ENCODE measurements at regions not wholly inside any gene's neighbourhood (a gene's known extent, or its start where the extent isn't known, plus 50 kb on each side); places are given as distances from the start of the nearest gene placed in this dataset.
A peak's percentile ranks its signal among the peaks of the same experiment; 100 is the strongest.
"Not testable (repeated sequence)": the region's sequence is repeated elsewhere in the genome, so short reads cannot be mapped to it uniquely, and the experiment has no call there.

GRCh38 chr10:29380599-29381511 lies 92.0 kb downstream of the LYZL1 start:
- H3K4me3 ChIP-seq (ENCODE audit: low read depth, low read length); DNase-seq (ENCODE audit: low read depth, low spot score); H3K27ac ChIP-seq (ENCODE audit: low read depth, low read length); H3K27me3 ChIP-seq (ENCODE audit: control insufficient read depth, insufficient read depth, low read length); H3K9me3 ChIP-seq (ENCODE audit: control insufficient read depth, insufficient read depth, low read length): not testable (repeated sequence)
- ChIA-PET POLR2A (interaction anchor here (1.1 kb wide), 1 partner anchor 28 kb away, joined by 3 read pairs; no protein-coding TSS in a partner anchor), CTCF (interaction anchor here (0.7 kb wide), 1 partner anchor 736 kb away, joined by 3 read pairs; no protein-coding TSS in a partner anchor)

- ChIA-PET CTCF (interaction anchor here (0.6 to 1.9 kb wide), 31 partner anchors 8 to 985 kb away, joined by 3 to 20 read pairs (median 4); no protein-coding TSS in a partner anchor), POLR2A (no interaction called here)
- peak; percentile 74 for TF ChIP-seq CTCF (IDR thresholded peaks at IDR 0.05; ENCODE audit: low read depth, low read length)
- Histone ChIP-seq H3K27me3 (ENCODE audit: control insufficient read depth, insufficient read depth, low read length) (peaks cover 14% of the 10 kb centered on the region), H3K9me3 (ENCODE audit: control insufficient read depth, insufficient read depth, low read length) (no peaks in the 10 kb centered on the region), H3K4me3 (ENCODE audit: low read depth, low read length) (no peak overlapping the region), H3K27ac (ENCODE audit: low read depth, low read length) (no peak overlapping the region)
- DNase-seq (ENCODE audit: low read depth, low spot score), result no peak
These were observed 97.6 kb downstream of the LYZL1 start for GRCh38 chr10:29386342-29386999.

GRCh38 chr10:29387269-29387668 lies 98.4 kb downstream of the LYZL1 start:
- H3K27ac ChIP-seq (ENCODE audit: low read depth, low read length), result peak overlapping the region; percentile 21
- H3K9me3 ChIP-seq (ENCODE audit: control insufficient read depth, insufficient read depth, low read length), result no peaks in the 10 kb centered on the region
- ChIA-PET POLR2A (no interaction called here), CTCF (interaction anchor here (0.6 to 1.9 kb wide), 13 partner anchors 11 to 729 kb away, joined by 3 to 20 read pairs (median 6); no protein-coding TSS in a partner anchor)
- TF ChIP-seq CTCF (IDR thresholded peaks at IDR 0.05; ENCODE audit: low read depth, low read length), result no peak
- no peak for DNase-seq (ENCODE audit: low read depth, low spot score)
- H3K27me3 ChIP-seq (ENCODE audit: control insufficient read depth, insufficient read depth, low read length), result peaks cover 12% of the 10 kb centered on the region
- H3K4me3 ChIP-seq (ENCODE audit: low read depth, low read length), result no peak overlapping the region

- DNase-seq (ENCODE audit: low read depth, low spot score); H3K27ac ChIP-seq (ENCODE audit: low read depth, low read length); H3K4me3 ChIP-seq (ENCODE audit: low read depth, low read length); POLR2A ChIA-PET; H3K9me3 ChIP-seq (ENCODE audit: control insufficient read depth, insufficient read depth, low read length): not testable (repeated sequence)
- peaks cover 12% of the 10 kb centered on the region for H3K27me3 ChIP-seq (ENCODE audit: control insufficient read depth, insufficient read depth, low read length)
- CTCF ChIA-PET, result interaction anchor here (0.6 to 1.5 kb wide), 3 partner anchors 20 to 320 kb away, joined by 3 to 8 read pairs (median 6); no protein-coding TSS in a partner anchor
These were observed 99.2 kb downstream of the LYZL1 start for GRCh38 chr10:29388112-29388511.

- POLR2A ChIA-PET, result no interaction called here
- Histone ChIP-seq H3K27me3 (ENCODE audit: control insufficient read depth, insufficient read depth, low read length) (peaks cover 22% of the 10 kb centered on the region), H3K27ac (ENCODE audit: low read depth, low read length) (no peak overlapping the region), H3K4me3 (ENCODE audit: low read depth, low read length) (no peak overlapping the region), H3K9me3 (ENCODE audit: control insufficient read depth, insufficient read depth, low read length) (no peaks in the 10 kb centered on the region)
- no peak for DNase-seq (ENCODE audit: low read depth, low spot score)
- TF ChIP-seq CTCF (IDR thresholded peaks at IDR 0.05; ENCODE audit: low read depth, low read length), result no peak
- CTCF ChIA-PET, result interaction anchor here (0.7 to 1.3 kb wide), 3 partner anchors 18 to 107 kb away, joined by 3 to 4 read pairs (median 3); no protein-coding TSS in a partner anchor
These were observed 100.6 kb downstream of the LYZL1 start for GRCh38 chr10:29389493-29389892.

Data from AG04450 (cell line).